Right atrium auricular region (tissue), 2 donors: ENCODE measurements at regions not wholly inside any gene's neighbourhood (a gene's known extent, or its start where the extent isn't known, plus 50 kb on each side); places are given as distances from the start of the nearest gene placed in this dataset.
"Not testable (repeated sequence)": the region's sequence is repeated elsewhere in the genome, so short reads cannot be mapped to it uniquely, and the experiment has no call there.

Experiments
- DNase-seq: peaks from one replicate; pipeline ENCODE4 v3.0.0-alpha.2; 2019; ENCODE audit warnings: low spot score
- H3K27ac ChIP-seq, 2 donors: fragments of 200-600 bp; sonication (generic); 1 replicate in 1 of 2; 2 replicates in 1 of 2; pipeline ENCODE4 v1.5.1; 2016 to 2019
- H3K27me3 ChIP-seq, 2 donors: fragments of 200-600 bp; sonication (generic); one replicate each; pipeline versions ENCODE4 v1.5.1 to v1.6.0; 2017 to 2019
- H3K36me3 ChIP-seq: fragments of 200-600 bp; sonication (generic); one replicate; pipeline ENCODE4 v1.5.1; 2016
- H3K4me1 ChIP-seq, 2 donors: fragments of 200-600 bp; sonication (generic); one replicate each; pipeline versions ENCODE4 v1.5.1 to v1.6.0; 2017 to 2019
- H3K4me3 ChIP-seq, 2 donors: fragments of 200-600 bp; sonication (generic); 1 replicate in 1 of 2; 2 replicates in 1 of 2; pipeline ENCODE4 v1.5.1; 2017 to 2019; ENCODE audit warnings: mild to moderate bottlenecking in 1 of 2, moderate library complexity in 1 of 2
- H3K9me3 ChIP-seq, 2 donors: fragments of 200-600 bp; sonication (generic); one replicate each; pipeline ENCODE4 v1.5.1; 2019
- CTCF ChIP-seq, 2 donors: fragments of 200-600 bp; sonication (generic); IDR thresholded peaks; one replicate each; pipeline ENCODE4 v1.5.1; 2019; ENCODE audit warnings: antibody characterized with exemption in 2 of 2

DNA sequence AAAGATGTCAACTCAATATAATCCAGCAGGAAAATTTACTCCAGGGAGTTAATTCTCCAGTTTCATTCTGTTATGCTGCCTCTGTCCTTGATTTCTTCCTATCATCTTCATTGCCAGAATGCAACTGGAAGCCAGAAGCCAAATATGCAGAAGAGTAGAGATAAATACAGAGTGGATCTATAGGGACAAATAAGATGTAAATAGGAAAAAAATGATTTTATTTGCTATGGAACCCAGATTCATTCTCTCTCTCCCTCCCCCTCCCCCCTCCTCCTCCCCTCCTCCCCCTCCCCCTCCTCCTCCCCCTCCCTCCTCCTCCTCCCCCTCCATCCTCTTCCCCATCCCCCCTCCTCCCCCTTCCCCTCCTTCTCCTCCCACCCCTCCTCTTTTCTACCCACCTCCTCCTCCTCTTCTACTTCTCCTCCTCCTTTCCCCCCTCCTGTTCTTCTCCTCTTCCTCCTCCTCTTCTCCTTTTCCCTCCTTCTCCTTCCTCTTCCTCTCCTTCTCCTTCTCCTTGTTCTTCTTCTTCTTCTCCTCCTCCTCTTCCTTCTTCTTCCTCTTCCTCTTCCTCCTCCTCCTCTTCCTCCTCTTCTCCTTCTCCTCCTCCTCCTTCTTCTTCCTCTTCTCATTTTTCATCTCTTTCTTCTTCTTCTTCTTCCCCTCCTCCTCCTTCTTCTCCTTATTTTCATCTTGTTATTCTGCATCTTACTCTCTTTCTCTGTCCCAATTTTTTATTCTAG lies 306.4 kb downstream of the NUF2 start:
- Histone ChIP-seq H3K36me3 (no peaks in the 10 kb centered on the region), H3K9me3 (peaks cover 3 to 27% of the 10 kb centered on the region in 2 donors), H3K27me3 (no peaks in the 10 kb centered on the region), H3K27ac (no peak overlapping the region), H3K4me1 (no peaks in the 10 kb centered on the region), H3K4me3 (no peak overlapping the region)
- TF ChIP-seq CTCF (IDR thresholded peaks at IDR 0.05) = no peak
- DNase-seq = no peak

GRCh38 chr1:163632269-163632668 lies 310.5 kb downstream of the NUF2 start:
- DNase-seq = no peak
- Histone ChIP-seq H3K36me3 (no peaks in the 10 kb centered on the region), H3K4me1 (no peaks in the 10 kb centered on the region), H3K9me3 (peaks cover 3 to 42% of the 10 kb centered on the region in 2 donors), H3K27me3 (no peaks in the 10 kb centered on the region), H3K4me3 (no peak overlapping the region), H3K27ac (no peak overlapping the region)
- no peak for TF ChIP-seq CTCF (IDR thresholded peaks at IDR 0.05)

DNA sequence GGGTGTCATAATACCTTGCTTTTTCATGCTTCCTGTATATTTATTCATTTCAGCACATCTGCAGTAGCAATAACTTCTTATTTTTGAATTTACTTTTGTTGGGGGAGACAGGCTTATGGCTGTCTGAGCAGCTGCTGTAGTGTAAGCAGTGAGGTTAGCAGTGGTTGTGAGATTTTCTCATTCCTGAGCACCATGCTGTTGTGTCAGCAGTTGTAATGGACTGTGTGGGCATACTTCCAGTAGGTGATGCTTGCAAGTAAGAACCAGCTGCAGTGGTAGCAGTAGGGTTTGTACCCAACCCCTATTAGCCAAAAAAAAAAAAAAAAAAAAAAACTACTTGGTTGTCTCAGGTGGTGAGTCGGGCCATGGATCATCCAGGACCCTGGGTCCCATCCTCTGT lies 311.6 kb downstream of the NUF2 start:
- Histone ChIP-seq H3K4me3 (no peak overlapping the region), H3K36me3 (no peaks in the 10 kb centered on the region), H3K27me3 (no peaks in the 10 kb centered on the region), H3K4me1 (no peaks in the 10 kb centered on the region), H3K9me3 (peaks cover 3 to 42% of the 10 kb centered on the region in 2 donors), H3K27ac (no peak overlapping the region)
- no peak for DNase-seq
- TF ChIP-seq CTCF (IDR thresholded peaks at IDR 0.05) = no peak

DNA sequence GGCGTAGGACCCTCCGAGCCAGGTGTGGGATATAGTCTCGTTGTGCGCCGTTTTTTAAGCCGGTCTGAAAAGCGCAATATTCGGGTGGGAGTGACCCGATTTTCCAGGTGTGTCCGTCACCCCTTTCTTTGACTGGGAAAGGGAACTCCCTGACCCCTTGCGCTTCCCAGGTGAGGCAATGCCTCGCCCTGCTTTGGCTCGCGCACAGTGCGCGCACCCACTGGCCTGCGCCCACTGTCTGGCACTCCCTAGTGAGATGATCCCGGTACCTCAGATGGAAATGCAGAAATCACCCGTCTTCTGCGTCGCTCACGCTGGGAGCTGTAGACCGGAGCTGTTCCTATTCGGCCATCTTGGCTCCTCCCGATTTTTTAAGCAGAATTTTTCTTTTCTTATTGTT lies 323.9 kb downstream of the NUF2 start:
- H3K4me1 ChIP-seq, DNase-seq, H3K36me3 ChIP-seq, H3K27ac ChIP-seq, H3K4me3 ChIP-seq, H3K9me3 ChIP-seq, H3K27me3 ChIP-seq: not testable (repeated sequence)

- Histone ChIP-seq H3K4me1 (no peaks in the 10 kb centered on the region), H3K9me3 (no peaks in the 10 kb centered on the region), H3K4me3 (no peak overlapping the region), H3K27me3 (no peaks in the 10 kb centered on the region), H3K27ac (no peak overlapping the region), H3K36me3 (no peaks in the 10 kb centered on the region)
- TF ChIP-seq CTCF (IDR thresholded peaks at IDR 0.05) = no peak
- no peak for DNase-seq
These were observed 328.9 kb downstream of the NUF2 start for GRCh38 chr1:163650624-163651023.

GRCh38 chr1:163652441-163652840 lies 330.7 kb downstream of the NUF2 start:
- no peak for TF ChIP-seq CTCF (IDR thresholded peaks at IDR 0.05)
- Histone ChIP-seq H3K4me3 (no peak overlapping the region), H3K4me1 (no peaks in the 10 kb centered on the region), H3K27ac (no peak overlapping the region), H3K27me3 (no peaks in the 10 kb centered on the region), H3K36me3 (no peaks in the 10 kb centered on the region), H3K9me3 (no peaks in the 10 kb centered on the region)
- no peak for DNase-seq
